HG02798 (cell line): ENCODE measurements at regions not wholly inside any gene's neighbourhood (a gene's known extent, or its start where the extent isn't known, plus 50 kb on each side); places are given as distances from the start of the nearest gene placed in this dataset.

Experiments
- ATAC-seq: cut with Tn5 transposase; IDR thresholded peaks from one replicate; pipeline ENCODE4 v1.9.1; 2021; ENCODE audit warnings: mild to moderate bottlenecking; ENCODE audit not compliant: unreplicated experiment, poor library complexity

GRCh38 chr3:127103080-127103479 lies 89.9 kb upstream of the PRR23E start:
- ATAC-seq, result no peak

GRCh38 chr3:127104586-127104985 lies 88.3 kb upstream of the PRR23E start:
- ATAC-seq, result no peak

GRCh38 chr3:127105587-127105986 lies 87.3 kb upstream of the PRR23E start:
- no peak for ATAC-seq

- no peak for ATAC-seq
Measured at GRCh38 chr3:127106053-127106452, 86.9 kb upstream of the PRR23E start.

GRCh38 chr3:127106456-127106855 lies 86.5 kb upstream of the PRR23E start:
- ATAC-seq, result no peak

GRCh38 chr3:127107002-127107401 lies 85.9 kb upstream of the PRR23E start:
- ATAC-seq, result no peak

- ATAC-seq, result no peak
Measured at GRCh38 chr3:127107491-127108375, 85.2 kb upstream of the PRR23E start.

- ATAC-seq, result no peak
Measured at GRCh38 chr3:127108796-127109195, 84.1 kb upstream of the PRR23E start.

- no peak for ATAC-seq
Measured at GRCh38 chr3:127110982-127111693, 81.8 kb upstream of the PRR23E start.

- ATAC-seq, result no peak
Measured at GRCh38 chr3:127112796-127113570, 79.9 kb upstream of the PRR23E start.

GRCh38 chr3:127113571-127113891 lies 79.4 kb upstream of the PRR23E start:
- no peak for ATAC-seq

GRCh38 chr3:127114337-127115070 lies 78.4 kb upstream of the PRR23E start:
- no peak for ATAC-seq

GRCh38 chr3:127115691-127116351 lies 77.1 kb upstream of the PRR23E start:
- no peak for ATAC-seq

GRCh38 chr3:127118366-127118765 lies 74.6 kb upstream of the PRR23E start:
- no peak for ATAC-seq

- no peak for ATAC-seq
Measured at GRCh38 chr3:127119693-127120464, 73.1 kb upstream of the PRR23E start.

GRCh38 chr3:127120851-127121647 lies 71.9 kb upstream of the PRR23E start:
- no peak for ATAC-seq

- ATAC-seq, result no peak
Measured at GRCh38 chr3:127121885-127122284, 71.0 kb upstream of the PRR23E start.

GRCh38 chr3:127123533-127123932 lies 69.4 kb upstream of the PRR23E start:
- ATAC-seq, result no peak
